Breast epithelium (tissue), 3 donors: ENCODE measurements at regions not wholly inside any gene's neighbourhood (a gene's known extent, or its start where the extent isn't known, plus 50 kb on each side); places are given as distances from the start of the nearest gene placed in this dataset.

Source experiments
- POLR2A ChIP-seq: fragments of 450-650 bp; IDR thresholded peaks from one replicate; pipeline ENCODE4 v1.6.1; 2016; ENCODE audit warnings: antibody characterized with exemption, mild to moderate bottlenecking, moderate library complexity
- TF ChIP-seq, protein P1 (sequence below), 3 donors: fragments of 450-650 bp; IDR thresholded peaks; one replicate each; pipeline ENCODE4 v1.5.1; 2016 to 2017; ENCODE audit warnings: antibody characterized with exemption in 3 of 3, mild to moderate bottlenecking in 3 of 3, moderate library complexity in 3 of 3

DNA sequence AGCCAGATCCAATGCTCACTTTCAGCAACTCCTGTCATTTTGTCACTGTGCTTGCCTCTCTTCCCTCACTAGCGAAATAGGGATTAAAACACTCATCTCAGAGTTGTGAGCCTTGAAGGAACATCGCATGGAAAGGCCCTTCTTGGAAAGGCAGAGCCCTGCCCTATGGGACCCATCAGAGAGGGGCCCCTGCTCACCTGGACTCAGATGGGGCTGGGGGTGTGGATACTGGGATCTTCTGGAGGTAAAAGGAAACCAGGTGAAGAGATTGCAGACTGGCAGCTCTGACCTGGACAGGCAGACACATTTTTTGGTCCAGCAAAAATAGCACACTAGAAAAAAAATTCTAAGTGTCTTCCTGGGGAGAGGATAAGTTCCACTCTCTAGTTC is 54.2 kb upstream of the EPS8L3 start:
- TF ChIP-seq POLR2A: no peak
- TF ChIP-seq, protein P1, sequence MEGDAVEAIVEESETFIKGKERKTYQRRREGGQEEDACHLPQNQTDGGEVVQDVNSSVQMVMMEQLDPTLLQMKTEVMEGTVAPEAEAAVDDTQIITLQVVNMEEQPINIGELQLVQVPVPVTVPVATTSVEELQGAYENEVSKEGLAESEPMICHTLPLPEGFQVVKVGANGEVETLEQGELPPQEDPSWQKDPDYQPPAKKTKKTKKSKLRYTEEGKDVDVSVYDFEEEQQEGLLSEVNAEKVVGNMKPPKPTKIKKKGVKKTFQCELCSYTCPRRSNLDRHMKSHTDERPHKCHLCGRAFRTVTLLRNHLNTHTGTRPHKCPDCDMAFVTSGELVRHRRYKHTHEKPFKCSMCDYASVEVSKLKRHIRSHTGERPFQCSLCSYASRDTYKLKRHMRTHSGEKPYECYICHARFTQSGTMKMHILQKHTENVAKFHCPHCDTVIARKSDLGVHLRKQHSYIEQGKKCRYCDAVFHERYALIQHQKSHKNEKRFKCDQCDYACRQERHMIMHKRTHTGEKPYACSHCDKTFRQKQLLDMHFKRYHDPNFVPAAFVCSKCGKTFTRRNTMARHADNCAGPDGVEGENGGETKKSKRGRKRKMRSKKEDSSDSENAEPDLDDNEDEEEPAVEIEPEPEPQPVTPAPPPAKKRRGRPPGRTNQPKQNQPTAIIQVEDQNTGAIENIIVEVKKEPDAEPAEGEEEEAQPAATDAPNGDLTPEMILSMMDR (IDR thresholded peaks at IDR 0.05): no peak
